ENCODE measurements at regions not wholly inside any gene's neighbourhood (a gene's known extent, or its start where the extent isn't known, plus 50 kb on each side); places are given as distances from the start of the nearest gene placed in this dataset.

DNA sequence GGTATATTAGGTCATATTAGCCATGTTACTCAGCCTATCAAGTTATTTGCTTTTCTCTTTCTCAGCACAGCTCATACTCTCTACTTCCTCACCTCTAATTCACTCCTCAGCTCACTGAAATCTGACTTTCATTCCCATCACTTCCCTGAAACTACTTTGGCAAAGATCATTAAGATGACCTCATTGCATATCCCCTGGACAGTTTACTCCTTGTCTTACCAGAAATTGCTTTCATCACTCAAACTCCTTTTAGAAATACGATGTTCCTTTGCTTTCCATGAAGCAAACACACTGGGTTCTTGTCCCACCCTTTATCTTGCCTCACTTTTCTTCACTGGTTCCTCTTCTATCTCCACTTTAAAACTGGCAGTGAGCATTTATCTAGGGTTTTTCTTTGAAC, 354.4 kb downstream of the TUSC7 start:
- H3K27ac ChIP-seq (ENCODE audit: low read length) = no peak overlapping the region
- no peaks in the 10 kb centered on the region for H3K36me3 ChIP-seq (ENCODE audit: control insufficient read depth in 2 of 2, insufficient read depth in 2 of 2, low read length in 2 of 2)
- H3K9ac ChIP-seq (ENCODE audit: low read length in 2 of 2) = no peak overlapping the region
- H3K27me3 ChIP-seq (ENCODE audit: control insufficient read depth in 1 of 2, insufficient read depth in 2 of 2, low read length in 2 of 2) = no peaks in the 10 kb centered on the region
- H3K4me1 ChIP-seq (ENCODE audit: control insufficient read depth, insufficient read depth, low read length) = no peaks in the 10 kb centered on the region
- H3K9me3 ChIP-seq (ENCODE audit: control insufficient read depth in 2 of 2, low read length in 2 of 2) = no peaks in the 10 kb centered on the region
- H3K4me3 ChIP-seq (ENCODE audit: low read length in 2 of 2) = no peak overlapping the region

DNA sequence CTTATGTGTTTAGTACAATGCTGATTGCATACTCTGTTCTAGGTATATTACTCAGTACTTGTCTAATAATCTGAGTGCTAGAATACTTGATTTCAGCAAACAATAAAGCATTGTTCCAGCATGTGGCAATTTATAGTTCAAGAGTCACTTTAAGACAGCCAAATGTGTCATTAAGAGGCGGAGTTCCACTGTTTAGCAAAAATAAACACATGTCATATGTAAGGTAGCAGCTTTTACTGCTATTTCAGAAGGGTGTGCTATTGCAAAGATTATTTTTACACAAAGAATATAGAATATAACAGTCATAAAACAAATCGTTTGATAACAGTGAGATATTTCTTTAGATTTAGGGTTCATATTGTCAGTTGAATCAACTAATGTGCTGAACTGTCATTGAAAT, 358.7 kb downstream of the TUSC7 start:
- H3K4me1 ChIP-seq (ENCODE audit: control insufficient read depth, insufficient read depth, low read length) = no peaks in the 10 kb centered on the region
- H3K27me3 ChIP-seq (ENCODE audit: control insufficient read depth in 1 of 2, insufficient read depth in 2 of 2, low read length in 2 of 2) = no peaks in the 10 kb centered on the region
- H3K9ac ChIP-seq (ENCODE audit: low read length in 2 of 2) = no peak overlapping the region
- H3K27ac ChIP-seq (ENCODE audit: low read length) = no peak overlapping the region
- no peaks in the 10 kb centered on the region for H3K9me3 ChIP-seq (ENCODE audit: control insufficient read depth in 2 of 2, low read length in 2 of 2)
- no peaks in the 10 kb centered on the region for H3K36me3 ChIP-seq (ENCODE audit: control insufficient read depth in 2 of 2, insufficient read depth in 2 of 2, low read length in 2 of 2)
- no peak overlapping the region for H3K4me3 ChIP-seq (ENCODE audit: low read length in 2 of 2)

DNA sequence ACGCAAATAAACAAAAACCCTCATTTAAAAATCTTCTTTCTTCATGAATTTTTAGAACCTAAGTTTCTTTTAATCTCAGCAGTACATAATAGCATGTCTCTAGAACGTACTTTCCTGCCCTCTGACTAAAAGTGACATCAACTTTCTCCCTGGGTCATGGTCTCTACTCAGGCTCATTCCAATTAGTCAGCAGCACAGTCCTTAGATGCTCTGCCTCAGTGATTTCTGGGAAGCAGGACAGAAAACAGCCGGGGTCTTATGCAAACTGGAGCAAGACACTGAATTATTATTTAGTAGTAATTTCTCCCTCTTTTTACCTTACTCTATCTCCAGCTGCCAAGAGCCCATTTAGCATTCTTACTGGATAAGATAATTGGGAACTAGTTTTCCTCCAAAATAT, 365.2 kb downstream of the TUSC7 start:
- no peaks in the 10 kb centered on the region for H3K27me3 ChIP-seq (ENCODE audit: control insufficient read depth in 1 of 2, insufficient read depth in 2 of 2, low read length in 2 of 2)
- H3K4me1 ChIP-seq (ENCODE audit: control insufficient read depth, insufficient read depth, low read length) = no peaks in the 10 kb centered on the region
- H3K27ac ChIP-seq (ENCODE audit: low read length) = no peak overlapping the region
- H3K36me3 ChIP-seq (ENCODE audit: control insufficient read depth in 2 of 2, insufficient read depth in 2 of 2, low read length in 2 of 2) = no peaks in the 10 kb centered on the region
- H3K9me3 ChIP-seq (ENCODE audit: control insufficient read depth in 2 of 2, low read length in 2 of 2) = no peaks in the 10 kb centered on the region
- H3K4me3 ChIP-seq (ENCODE audit: low read length in 2 of 2) = no peak overlapping the region
- H3K9ac ChIP-seq (ENCODE audit: low read length in 2 of 2) = no peak overlapping the region

DNA sequence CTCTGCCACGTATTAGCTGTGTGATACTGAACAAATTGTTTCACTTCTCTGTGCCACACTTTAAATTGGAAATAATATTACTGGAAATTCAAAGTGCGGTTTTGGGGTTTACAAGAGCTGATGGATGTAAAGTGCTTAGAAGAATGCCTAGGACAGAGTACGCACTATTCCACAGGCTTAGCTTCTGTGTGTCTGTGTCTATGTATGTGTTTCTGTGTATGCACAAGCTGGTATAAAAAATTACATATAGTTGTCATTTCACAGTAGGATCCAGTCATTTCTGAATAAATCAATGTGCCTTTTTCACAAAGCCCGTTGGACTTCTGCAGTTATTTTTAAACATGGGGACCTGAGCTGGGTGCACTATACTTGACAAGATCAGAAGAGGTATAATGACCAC, 370.4 kb downstream of the TUSC7 start:
- Histone ChIP-seq H3K27me3 (ENCODE audit: control insufficient read depth in 1 of 2, insufficient read depth in 2 of 2, low read length in 2 of 2) (no peaks in the 10 kb centered on the region), H3K9me3 (ENCODE audit: control insufficient read depth in 2 of 2, low read length in 2 of 2) (no peaks in the 10 kb centered on the region), H3K9ac (ENCODE audit: low read length in 2 of 2) (no peak overlapping the region), H3K36me3 (ENCODE audit: control insufficient read depth in 2 of 2, insufficient read depth in 2 of 2, low read length in 2 of 2) (no peaks in the 10 kb centered on the region), H3K4me3 (ENCODE audit: low read length in 2 of 2) (no peak overlapping the region), H3K4me1 (ENCODE audit: control insufficient read depth, insufficient read depth, low read length) (no peaks in the 10 kb centered on the region), H3K27ac (ENCODE audit: low read length) (no peak overlapping the region)

DNA sequence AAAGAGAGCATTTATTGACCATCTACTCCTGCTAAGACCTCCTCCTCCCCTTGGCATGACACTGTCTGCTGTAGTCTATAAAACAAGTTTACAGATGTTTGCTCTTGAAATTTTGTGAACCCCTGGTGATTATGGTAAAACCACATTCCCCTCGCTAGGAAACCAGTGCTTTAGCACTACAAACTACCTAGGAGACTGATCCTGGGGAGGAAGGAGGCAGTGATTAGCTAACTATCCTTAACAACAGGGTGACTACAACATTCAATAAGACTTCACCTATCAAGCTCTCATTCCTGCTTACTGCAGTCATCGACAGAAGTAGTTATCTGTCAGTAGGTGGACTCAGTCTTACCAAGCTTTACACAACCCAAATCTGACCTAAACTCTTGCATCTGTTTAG, 371.3 kb downstream of the TUSC7 start:
- no peaks in the 10 kb centered on the region for H3K4me1 ChIP-seq (ENCODE audit: control insufficient read depth, insufficient read depth, low read length)
- H3K27ac ChIP-seq (ENCODE audit: low read length) = no peak overlapping the region
- H3K9ac ChIP-seq (ENCODE audit: low read length in 2 of 2) = no peak overlapping the region
- H3K9me3 ChIP-seq (ENCODE audit: control insufficient read depth in 2 of 2, low read length in 2 of 2) = no peaks in the 10 kb centered on the region
- no peaks in the 10 kb centered on the region for H3K27me3 ChIP-seq (ENCODE audit: control insufficient read depth in 1 of 2, insufficient read depth in 2 of 2, low read length in 2 of 2)
- H3K4me3 ChIP-seq (ENCODE audit: low read length in 2 of 2) = no peak overlapping the region
- H3K36me3 ChIP-seq (ENCODE audit: control insufficient read depth in 2 of 2, insufficient read depth in 2 of 2, low read length in 2 of 2) = no peaks in the 10 kb centered on the region

DNA sequence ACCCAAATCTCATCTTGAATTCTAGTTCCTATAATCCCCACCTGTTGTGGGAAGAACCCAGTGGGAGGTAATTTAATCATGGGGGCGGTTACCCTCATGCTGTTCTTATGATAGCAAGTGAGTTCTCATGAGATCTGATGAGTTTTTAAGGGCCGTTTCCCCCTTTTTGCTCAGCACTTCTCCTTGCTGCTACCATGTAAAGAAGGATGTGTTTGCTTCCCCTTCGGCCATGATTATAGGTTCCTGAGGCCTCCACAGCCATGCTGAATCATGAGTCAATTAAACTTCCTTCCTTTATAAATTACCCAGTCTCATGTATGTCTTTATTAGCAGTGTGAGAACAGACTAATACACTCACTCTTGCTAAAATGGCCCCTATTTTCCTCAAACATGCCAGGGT, 374.7 kb downstream of the TUSC7 start:
- H3K27me3 ChIP-seq (ENCODE audit: control insufficient read depth in 1 of 2, insufficient read depth in 2 of 2, low read length in 2 of 2) = no peaks in the 10 kb centered on the region
- H3K27ac ChIP-seq (ENCODE audit: low read length) = no peak overlapping the region
- no peak overlapping the region for H3K4me3 ChIP-seq (ENCODE audit: low read length in 2 of 2)
- H3K9ac ChIP-seq (ENCODE audit: low read length in 2 of 2) = no peak overlapping the region
- no peaks in the 10 kb centered on the region for H3K4me1 ChIP-seq (ENCODE audit: control insufficient read depth, insufficient read depth, low read length)
- H3K9me3 ChIP-seq (ENCODE audit: control insufficient read depth in 2 of 2, low read length in 2 of 2) = no peaks in the 10 kb centered on the region
- H3K36me3 ChIP-seq (ENCODE audit: control insufficient read depth in 2 of 2, insufficient read depth in 2 of 2, low read length in 2 of 2) = no peaks in the 10 kb centered on the region

DNA sequence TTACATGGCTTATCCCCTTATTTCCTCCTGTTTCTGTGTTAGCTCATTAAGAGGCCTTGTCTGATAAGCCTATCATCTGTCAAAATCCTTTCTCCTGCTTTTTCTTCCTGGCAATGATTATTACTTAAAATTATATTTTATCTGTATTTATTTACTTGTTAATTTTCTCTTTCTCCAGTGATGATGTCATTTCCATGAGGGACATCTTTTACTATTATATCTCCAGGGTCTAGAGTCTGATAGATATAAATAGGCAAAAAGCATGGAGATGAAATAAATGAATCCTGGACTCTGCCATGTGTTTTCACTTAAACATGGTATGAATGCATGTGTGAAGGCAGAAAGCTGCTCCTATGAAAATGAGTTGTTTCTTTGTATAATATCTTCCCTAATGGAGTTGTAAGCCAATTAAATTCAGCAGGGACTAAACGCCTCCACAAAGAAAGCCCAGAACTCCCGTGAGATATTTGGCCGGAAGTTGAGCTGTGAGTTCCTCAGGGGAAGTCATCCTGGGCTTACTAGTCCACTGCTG, 375.2 kb downstream of the TUSC7 start:
- H3K9me3 ChIP-seq (ENCODE audit: control insufficient read depth in 2 of 2, low read length in 2 of 2) = no peaks in the 10 kb centered on the region
- no peaks in the 10 kb centered on the region for H3K27me3 ChIP-seq (ENCODE audit: control insufficient read depth in 1 of 2, insufficient read depth in 2 of 2, low read length in 2 of 2)
- H3K27ac ChIP-seq (ENCODE audit: low read length) = no peak overlapping the region
- no peaks in the 10 kb centered on the region for H3K4me1 ChIP-seq (ENCODE audit: control insufficient read depth, insufficient read depth, low read length)
- no peaks in the 10 kb centered on the region for H3K36me3 ChIP-seq (ENCODE audit: control insufficient read depth in 2 of 2, insufficient read depth in 2 of 2, low read length in 2 of 2)
- H3K4me3 ChIP-seq (ENCODE audit: low read length in 2 of 2) = no peak overlapping the region
- no peak overlapping the region for H3K9ac ChIP-seq (ENCODE audit: low read length in 2 of 2)

DNA sequence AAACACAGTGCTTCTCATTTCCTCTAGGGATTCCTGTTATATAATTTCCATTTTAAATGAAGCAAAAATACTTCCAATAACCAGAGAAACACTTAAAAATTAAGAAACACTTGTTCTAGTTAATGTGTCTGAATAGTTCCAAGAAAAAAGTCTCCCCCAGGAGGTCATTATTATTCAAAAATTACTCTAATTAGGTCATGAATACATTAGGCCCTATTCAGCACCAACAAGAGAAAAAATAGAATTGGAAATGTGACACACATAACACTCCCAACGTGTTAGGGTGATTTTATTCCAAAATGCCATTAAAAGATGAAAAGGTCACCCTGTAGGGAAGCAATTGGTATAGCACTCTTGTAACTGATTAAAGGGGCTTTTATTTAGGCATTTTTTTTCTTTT, 382.1 kb downstream of the TUSC7 start:
- Histone ChIP-seq H3K27ac (ENCODE audit: low read length) (no peak overlapping the region), H3K4me1 (ENCODE audit: control insufficient read depth, insufficient read depth, low read length) (no peaks in the 10 kb centered on the region), H3K4me3 (ENCODE audit: low read length in 2 of 2) (no peak overlapping the region), H3K36me3 (ENCODE audit: control insufficient read depth in 2 of 2, insufficient read depth in 2 of 2, low read length in 2 of 2) (no peaks in the 10 kb centered on the region), H3K9me3 (ENCODE audit: control insufficient read depth in 2 of 2, low read length in 2 of 2) (no peaks in the 10 kb centered on the region), H3K9ac (ENCODE audit: low read length in 2 of 2) (no peak overlapping the region), H3K27me3 (ENCODE audit: control insufficient read depth in 1 of 2, insufficient read depth in 2 of 2, low read length in 2 of 2) (no peaks in the 10 kb centered on the region)

DNA sequence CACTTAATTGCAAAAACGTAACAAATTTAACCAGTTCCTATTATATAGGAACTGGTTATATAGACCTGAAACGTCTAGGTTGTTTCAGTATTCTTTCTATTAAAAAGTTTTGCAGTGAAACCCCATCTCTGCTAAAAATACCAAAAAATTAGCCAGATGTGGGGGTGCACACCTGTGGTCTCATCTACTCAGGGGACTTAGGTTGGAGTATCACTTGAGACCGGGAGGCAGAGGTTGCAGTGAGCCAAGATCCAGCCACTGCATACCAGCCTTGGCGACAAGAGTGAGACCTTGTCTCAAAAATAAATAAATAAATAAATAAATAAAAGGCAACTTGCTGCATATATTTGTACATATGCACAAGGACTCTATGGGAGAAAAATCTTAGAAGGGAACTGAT, 387.0 kb downstream of the TUSC7 start:
- Histone ChIP-seq H3K27me3 (ENCODE audit: control insufficient read depth in 1 of 2, insufficient read depth in 2 of 2, low read length in 2 of 2) (no peaks in the 10 kb centered on the region), H3K9ac (ENCODE audit: low read length in 2 of 2) (no peak overlapping the region), H3K4me1 (ENCODE audit: control insufficient read depth, insufficient read depth, low read length) (no peaks in the 10 kb centered on the region), H3K4me3 (ENCODE audit: low read length in 2 of 2) (no peak overlapping the region), H3K27ac (ENCODE audit: low read length) (no peak overlapping the region), H3K36me3 (ENCODE audit: control insufficient read depth in 2 of 2, insufficient read depth in 2 of 2, low read length in 2 of 2) (no peaks in the 10 kb centered on the region), H3K9me3 (ENCODE audit: control insufficient read depth in 2 of 2, low read length in 2 of 2) (no peaks in the 10 kb centered on the region)

DNA sequence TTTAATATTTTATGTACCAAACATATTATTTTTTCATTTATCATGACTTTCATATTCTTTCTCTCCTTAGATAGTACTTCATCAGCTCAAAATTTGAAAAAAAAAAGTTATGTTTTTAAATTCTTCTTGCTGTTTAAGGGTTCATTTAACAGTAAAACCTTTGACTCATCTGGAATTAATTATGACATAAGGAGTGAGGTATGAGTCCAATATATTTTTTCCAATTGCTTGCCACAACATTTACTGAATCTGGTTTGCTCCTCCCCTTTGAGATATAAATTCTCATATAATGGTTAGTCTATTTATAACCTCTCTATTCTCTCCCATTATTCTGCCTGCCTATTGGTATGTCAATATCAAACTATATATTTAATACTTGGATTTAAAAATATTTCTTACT, 387.8 kb downstream of the TUSC7 start:
- H3K4me3 ChIP-seq (ENCODE audit: low read length in 2 of 2) = no peak overlapping the region
- H3K9me3 ChIP-seq (ENCODE audit: control insufficient read depth in 2 of 2, low read length in 2 of 2) = no peaks in the 10 kb centered on the region
- no peaks in the 10 kb centered on the region for H3K36me3 ChIP-seq (ENCODE audit: control insufficient read depth in 2 of 2, insufficient read depth in 2 of 2, low read length in 2 of 2)
- no peak overlapping the region for H3K9ac ChIP-seq (ENCODE audit: low read length in 2 of 2)
- H3K27ac ChIP-seq (ENCODE audit: low read length) = no peak overlapping the region
- H3K4me1 ChIP-seq (ENCODE audit: control insufficient read depth, insufficient read depth, low read length) = no peaks in the 10 kb centered on the region
- no peaks in the 10 kb centered on the region for H3K27me3 ChIP-seq (ENCODE audit: control insufficient read depth in 1 of 2, insufficient read depth in 2 of 2, low read length in 2 of 2)

DNA sequence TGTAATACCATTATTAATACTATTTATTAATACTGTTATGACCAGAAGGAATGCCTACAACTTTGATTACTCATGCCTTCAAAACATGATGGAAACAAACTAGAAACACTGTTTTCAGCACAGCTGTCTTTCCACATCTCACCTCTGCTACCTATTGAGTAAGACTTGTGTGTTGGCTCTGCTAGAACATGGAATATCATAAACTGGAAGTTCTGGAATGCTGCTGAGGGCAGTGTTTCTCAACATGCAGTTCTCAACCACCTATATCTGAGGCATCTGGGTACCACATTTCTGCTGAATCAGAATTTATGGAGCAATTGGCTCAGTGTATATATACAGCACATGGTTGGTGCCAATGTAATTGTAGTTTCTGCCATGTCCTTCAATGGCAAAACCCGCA, 392.1 kb downstream of the TUSC7 start:
- no peak overlapping the region for H3K27ac ChIP-seq (ENCODE audit: low read length)
- H3K27me3 ChIP-seq (ENCODE audit: control insufficient read depth in 1 of 2, insufficient read depth in 2 of 2, low read length in 2 of 2) = no peaks in the 10 kb centered on the region
- peaks cover 3 to 4% of the 10 kb centered on the region in 2 donors for H3K9me3 ChIP-seq (ENCODE audit: control insufficient read depth in 2 of 2, low read length in 2 of 2)
- H3K4me3 ChIP-seq (ENCODE audit: low read length in 2 of 2) = no peak overlapping the region
- H3K9ac ChIP-seq (ENCODE audit: low read length in 2 of 2) = no peak overlapping the region
- H3K36me3 ChIP-seq (ENCODE audit: control insufficient read depth in 2 of 2, insufficient read depth in 2 of 2, low read length in 2 of 2) = no peaks in the 10 kb centered on the region
- no peaks in the 10 kb centered on the region for H3K4me1 ChIP-seq (ENCODE audit: control insufficient read depth, insufficient read depth, low read length)
